ENCODE measurements at regions not wholly inside any gene's neighbourhood (a gene's known extent, or its start where the extent isn't known, plus 50 kb on each side); places are given as distances from the start of the nearest gene placed in this dataset.

DNA sequence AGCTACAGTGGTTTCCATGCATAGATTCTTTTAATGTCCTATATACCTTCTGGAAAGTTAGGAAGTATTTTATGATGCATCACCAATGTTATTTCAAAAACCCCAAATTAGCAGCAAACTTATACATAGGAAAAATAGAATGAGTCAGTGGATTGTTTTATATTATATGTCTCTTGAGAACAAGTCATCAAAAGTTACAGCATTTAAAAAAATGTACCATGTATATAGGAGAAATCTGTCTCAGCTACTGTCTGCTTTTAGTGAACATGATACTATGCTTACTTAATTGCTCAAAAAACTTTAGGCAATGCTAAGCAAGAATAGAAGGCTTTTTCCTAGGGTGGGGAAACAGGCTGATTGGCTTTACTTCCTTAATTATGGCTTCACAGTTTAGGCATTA, 365.3 kb downstream of the SAMD5 start:
- no peak overlapping the region for H3K4me3 ChIP-seq (ENCODE audit: low read depth, low read length)
- no peak for DNase-seq (ENCODE audit: low read depth)
- TF ChIP-seq, protein P1, sequence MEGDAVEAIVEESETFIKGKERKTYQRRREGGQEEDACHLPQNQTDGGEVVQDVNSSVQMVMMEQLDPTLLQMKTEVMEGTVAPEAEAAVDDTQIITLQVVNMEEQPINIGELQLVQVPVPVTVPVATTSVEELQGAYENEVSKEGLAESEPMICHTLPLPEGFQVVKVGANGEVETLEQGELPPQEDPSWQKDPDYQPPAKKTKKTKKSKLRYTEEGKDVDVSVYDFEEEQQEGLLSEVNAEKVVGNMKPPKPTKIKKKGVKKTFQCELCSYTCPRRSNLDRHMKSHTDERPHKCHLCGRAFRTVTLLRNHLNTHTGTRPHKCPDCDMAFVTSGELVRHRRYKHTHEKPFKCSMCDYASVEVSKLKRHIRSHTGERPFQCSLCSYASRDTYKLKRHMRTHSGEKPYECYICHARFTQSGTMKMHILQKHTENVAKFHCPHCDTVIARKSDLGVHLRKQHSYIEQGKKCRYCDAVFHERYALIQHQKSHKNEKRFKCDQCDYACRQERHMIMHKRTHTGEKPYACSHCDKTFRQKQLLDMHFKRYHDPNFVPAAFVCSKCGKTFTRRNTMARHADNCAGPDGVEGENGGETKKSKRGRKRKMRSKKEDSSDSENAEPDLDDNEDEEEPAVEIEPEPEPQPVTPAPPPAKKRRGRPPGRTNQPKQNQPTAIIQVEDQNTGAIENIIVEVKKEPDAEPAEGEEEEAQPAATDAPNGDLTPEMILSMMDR (IDR thresholded peaks at IDR 0.05; ENCODE audit: insufficient read depth, low read depth, low read length) = no peak

DNA sequence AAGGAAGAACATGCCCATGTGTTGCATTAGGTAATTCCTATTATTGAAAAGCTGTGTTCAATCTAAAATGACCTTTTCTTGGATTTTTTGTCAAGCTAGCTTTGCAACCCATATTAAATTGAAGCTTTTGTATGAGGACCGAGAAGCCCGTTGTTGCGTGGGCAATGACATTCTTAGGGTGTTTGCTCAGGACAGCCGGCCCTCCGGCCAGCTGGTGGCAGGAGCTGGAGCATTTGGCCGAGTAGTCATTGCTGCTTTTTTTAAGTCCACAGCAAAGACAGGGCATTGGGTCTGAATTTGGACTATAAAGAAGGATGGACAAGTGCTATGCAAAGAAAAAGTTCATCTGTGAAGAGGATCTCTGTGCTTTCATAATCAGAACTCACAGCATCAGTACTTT, 365.8 kb downstream of the SAMD5 start:
- H3K4me3 ChIP-seq (ENCODE audit: low read depth, low read length) = no peak overlapping the region
- no peak for DNase-seq (ENCODE audit: low read depth)
- TF ChIP-seq, protein P1 (IDR thresholded peaks at IDR 0.05; ENCODE audit: insufficient read depth, low read depth, low read length) = no peak

GRCh38 chr6:147879031-147879580, 370.6 kb downstream of the SAMD5 start:
- peak; percentile 7 for DNase-seq (ENCODE audit: low read depth)
- no peak overlapping the region for H3K4me3 ChIP-seq (ENCODE audit: low read depth, low read length)
- TF ChIP-seq, protein P1 (IDR thresholded peaks at IDR 0.05; ENCODE audit: insufficient read depth, low read depth, low read length) = no peak

GRCh38 chr6:147881432-147881831, 372.9 kb downstream of the SAMD5 start:
- no peak for DNase-seq (ENCODE audit: low read depth)
- H3K4me3 ChIP-seq (ENCODE audit: low read depth, low read length) = no peak overlapping the region
- TF ChIP-seq, protein P1 (IDR thresholded peaks at IDR 0.05; ENCODE audit: insufficient read depth, low read depth, low read length) = no peak

- no peak for DNase-seq (ENCODE audit: low read depth)
- no peak overlapping the region for H3K4me3 ChIP-seq (ENCODE audit: low read depth, low read length)
- TF ChIP-seq, protein P1 (IDR thresholded peaks at IDR 0.05; ENCODE audit: insufficient read depth, low read depth, low read length) = no peak
Measured at GRCh38 chr6:147888374-147888773, 379.9 kb downstream of the SAMD5 start.

GRCh38 chr6:147891671-147892070, 383.2 kb downstream of the SAMD5 start:
- TF ChIP-seq, protein P1 (IDR thresholded peaks at IDR 0.05; ENCODE audit: insufficient read depth, low read depth, low read length) = no peak

DNA sequence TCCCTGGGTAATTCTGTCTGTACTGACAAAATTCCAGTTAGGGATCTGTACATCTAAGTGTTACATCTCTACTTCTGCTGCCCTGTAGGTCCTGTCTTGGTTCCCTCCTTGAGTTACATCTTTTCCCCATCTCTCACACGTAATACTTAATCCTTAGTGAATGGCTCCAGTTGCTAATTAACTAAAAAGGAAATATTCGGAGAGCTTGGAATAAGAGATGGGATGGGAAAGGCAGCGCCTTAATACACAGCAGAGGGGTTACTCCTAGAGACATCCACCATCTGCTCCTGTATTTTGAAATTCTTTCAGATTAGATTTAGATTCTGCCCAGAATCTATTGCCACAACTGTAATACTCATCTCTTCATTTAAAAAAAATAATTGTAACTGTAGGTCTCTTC, 384.0 kb downstream of the SAMD5 start:
- TF ChIP-seq, protein P1 (IDR thresholded peaks at IDR 0.05; ENCODE audit: insufficient read depth, low read depth, low read length) = no peak

More at GRCh38 chr6:147891671-147892070, 383.2 kb downstream of the SAMD5 start:
- H3K4me3 ChIP-seq (ENCODE audit: low read depth, low read length) = no peak overlapping the region
- no peak for DNase-seq (ENCODE audit: low read depth)

More for the DNA sequence above, 384.0 kb downstream of the SAMD5 start:
- H3K4me3 ChIP-seq (ENCODE audit: low read depth, low read length) = no peak overlapping the region
- DNase-seq (ENCODE audit: low read depth) = no peak
